ENCODE measurements at regions not wholly inside any gene's neighbourhood (a gene's known extent, or its start where the extent isn't known, plus 50 kb on each side); places are given as distances from the start of the nearest gene placed in this dataset.

- Histone ChIP-seq H4K20me1 (ENCODE audit: insufficient read depth, low read length) (no peaks in the 10 kb centered on the region), H3K9ac (ENCODE audit: low read depth, low read length) (no peak overlapping the region), H3K36me3 (ENCODE audit: control insufficient read depth, insufficient read depth, low read length) (no peaks in the 10 kb centered on the region), H4K5ac (ENCODE audit: low read depth, low read length) (no peak overlapping the region), H2AFZ (replicated peaks; ENCODE audit: low read length, poor library complexity) (no peak overlapping the region), H3K9me1 (ENCODE audit: insufficient read depth, low read length) (no peaks in the 10 kb centered on the region), H3K23ac (ENCODE audit: low read depth, low read length) (no peak overlapping the region), H3K79me1 (ENCODE audit: low read depth in 1 of 2, low read length in 2 of 2) (no peaks in the 10 kb centered on the region), H3K27me3 (ENCODE audit: control insufficient read depth, insufficient read depth, low read length) (no peaks in the 10 kb centered on the region), H2BK5ac (ENCODE audit: low read depth, low read length, poor library complexity, severe bottlenecking) (no peak overlapping the region), H4K8ac (ENCODE audit: low read depth in 2 of 2, low read length in 2 of 2) (no peak overlapping the region), H2BK120ac (ENCODE audit: low read depth, low read length) (no peak overlapping the region), H2BK20ac (ENCODE audit: low read depth, low read length) (no peak overlapping the region), H3K4me3 (ENCODE audit: insufficient read depth, low read depth, low read length) (no peak overlapping the region), H4K91ac (ENCODE audit: insufficient read depth, low read depth, low read length) (no peak overlapping the region), H3K4ac (ENCODE audit: low read depth, low read length) (no peak overlapping the region), H3K14ac (replicated peaks; ENCODE audit: low read depth, low read length) (no peak overlapping the region), H2AK9ac (replicated peaks; ENCODE audit: low read depth, low read length, poor library complexity) (no peak overlapping the region), H3K56ac (ENCODE audit: extremely low read depth, insufficient read depth, low read length) (no peak overlapping the region), H3K27ac (ENCODE audit: insufficient read depth, low read length) (no peak overlapping the region), H3K18ac (ENCODE audit: low read depth, low read length) (no peak overlapping the region), H3K9me3 (ENCODE audit: control insufficient read depth, insufficient read depth, low read length) (peaks cover 55% of the 10 kb centered on the region), H3K4me1 (ENCODE audit: control insufficient read depth, insufficient read depth, low read length) (no peaks in the 10 kb centered on the region), H3K4me2 (ENCODE audit: low read depth, low read length) (no peak overlapping the region), H2BK15ac (ENCODE audit: low read depth, low read length) (no peak overlapping the region), H2AK5ac (ENCODE audit: low read depth, low read length) (no peak overlapping the region)
- DNase-seq (no peak), ATAC-seq (ENCODE audit: low read depth) (no peak)
- dilution Hi-C loops (cut with HindIII; ENCODE audit: low sequenced_read_pairs, unreplicated experiment) (no loop called here), intact Hi-C loops (cut with micrococcal nuclease) (no loop called here), in situ Hi-C loops (cut with MboI; ENCODE audit: low sequenced_read_pairs) (no loop called here)
- CTCF ChIA-PET = no interaction called here
- TF ChIP-seq CEBPB (IDR thresholded peaks at IDR 0.05; ENCODE audit: low read depth, low read length) = no peak
- TF ChIP-seq RFX5 (IDR thresholded peaks at IDR 0.05; ENCODE audit: low read depth, low read length) = no peak
- TF ChIP-seq MXI1 (IDR thresholded peaks at IDR 0.05; ENCODE audit: borderline replicate concordance, low read depth, low read length) = no peak
- no peak for TF ChIP-seq BHLHE40 (IDR thresholded peaks at IDR 0.05; ENCODE audit: low read depth, low read length)
- no peak for TF ChIP-seq ELK1 (IDR thresholded peaks at IDR 0.05; ENCODE audit: borderline replicate concordance, low read depth, low read length)
- no peak for TF ChIP-seq POLR2A (IDR thresholded peaks at IDR 0.05; ENCODE audit: low read depth, low read length)
- no peak for TF ChIP-seq FOS (IDR thresholded peaks at IDR 0.05; ENCODE audit: low read depth, low read length)
- TF ChIP-seq MAZ (IDR thresholded peaks at IDR 0.05; ENCODE audit: borderline replicate concordance, low read depth, low read length) = no peak
- TF ChIP-seq RCOR1 (IDR thresholded peaks at IDR 0.05; ENCODE audit: insufficient replicate concordance, low read length) = no peak
- TF ChIP-seq CHD1 (IDR thresholded peaks at IDR 0.05; ENCODE audit: low read depth, low read length) = no peak
- no peak for TF ChIP-seq NFE2L2 (IDR thresholded peaks at IDR 0.05; ENCODE audit: low read depth, low read length)
- TF ChIP-seq, protein P1, sequence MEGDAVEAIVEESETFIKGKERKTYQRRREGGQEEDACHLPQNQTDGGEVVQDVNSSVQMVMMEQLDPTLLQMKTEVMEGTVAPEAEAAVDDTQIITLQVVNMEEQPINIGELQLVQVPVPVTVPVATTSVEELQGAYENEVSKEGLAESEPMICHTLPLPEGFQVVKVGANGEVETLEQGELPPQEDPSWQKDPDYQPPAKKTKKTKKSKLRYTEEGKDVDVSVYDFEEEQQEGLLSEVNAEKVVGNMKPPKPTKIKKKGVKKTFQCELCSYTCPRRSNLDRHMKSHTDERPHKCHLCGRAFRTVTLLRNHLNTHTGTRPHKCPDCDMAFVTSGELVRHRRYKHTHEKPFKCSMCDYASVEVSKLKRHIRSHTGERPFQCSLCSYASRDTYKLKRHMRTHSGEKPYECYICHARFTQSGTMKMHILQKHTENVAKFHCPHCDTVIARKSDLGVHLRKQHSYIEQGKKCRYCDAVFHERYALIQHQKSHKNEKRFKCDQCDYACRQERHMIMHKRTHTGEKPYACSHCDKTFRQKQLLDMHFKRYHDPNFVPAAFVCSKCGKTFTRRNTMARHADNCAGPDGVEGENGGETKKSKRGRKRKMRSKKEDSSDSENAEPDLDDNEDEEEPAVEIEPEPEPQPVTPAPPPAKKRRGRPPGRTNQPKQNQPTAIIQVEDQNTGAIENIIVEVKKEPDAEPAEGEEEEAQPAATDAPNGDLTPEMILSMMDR (conservative IDR thresholded peaks at IDR 0.05; ENCODE audit: low read depth, low read length) = no peak
- TF ChIP-seq RAD21 (IDR thresholded peaks at IDR 0.05; ENCODE audit: low read length) = no peak
- TF ChIP-seq MAFK (IDR thresholded peaks at IDR 0.05; ENCODE audit: low read depth, low read length) = no peak
- TF ChIP-seq, protein P2, sequence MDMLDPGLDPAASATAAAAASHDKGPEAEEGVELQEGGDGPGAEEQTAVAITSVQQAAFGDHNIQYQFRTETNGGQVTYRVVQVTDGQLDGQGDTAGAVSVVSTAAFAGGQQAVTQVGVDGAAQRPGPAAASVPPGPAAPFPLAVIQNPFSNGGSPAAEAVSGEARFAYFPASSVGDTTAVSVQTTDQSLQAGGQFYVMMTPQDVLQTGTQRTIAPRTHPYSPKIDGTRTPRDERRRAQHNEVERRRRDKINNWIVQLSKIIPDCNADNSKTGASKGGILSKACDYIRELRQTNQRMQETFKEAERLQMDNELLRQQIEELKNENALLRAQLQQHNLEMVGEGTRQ (IDR thresholded peaks at IDR 0.05; ENCODE audit: low read depth, low read length) = no peak
- TF ChIP-seq SMC3 (IDR thresholded peaks at IDR 0.05; ENCODE audit: low read depth, low read length) = no peak
- 65% methylated on average over 7 of the region's 16 CpGs; no CpG with 5 or more reads in 1 of the 2 experiments for WGBS, 2 experiments (ENCODE audit: extremely low coverage in 2 of 2, insufficient read length in 1 of 2)
- no TSS peak for BruUV-seq (replicated peaks)
- POLR2A ChIA-PET (ENCODE audit: unreplicated experiment) = no interaction called here
Measured at GRCh38 chr22:48850658-48851287, 976.9 kb downstream of the BRD1 start.

All from IMR-90 (cell line).